ENCODE measurements at regions not wholly inside any gene's neighbourhood (a gene's known extent, or its start where the extent isn't known, plus 50 kb on each side); places are given as distances from the start of the nearest gene placed in this dataset.

GRCh38 chr7:17716816-17717215 lies 223.5 kb downstream of the SNX13 start:
- TF ChIP-seq CTCF (IDR thresholded peaks at IDR 0.05; ENCODE audit: low read depth, low read length), result no peak
- DNase-seq (ENCODE audit: extremely low read depth, low read depth), result no peak

GRCh38 chr7:17719998-17720397 lies 220.3 kb downstream of the SNX13 start:
- no peak for TF ChIP-seq CTCF (IDR thresholded peaks at IDR 0.05; ENCODE audit: low read depth, low read length)
- no peak for DNase-seq (ENCODE audit: extremely low read depth, low read depth)

GRCh38 chr7:17721736-17722285 lies 218.5 kb downstream of the SNX13 start:
- DNase-seq (ENCODE audit: extremely low read depth, low read depth), result no peak
- TF ChIP-seq CTCF (IDR thresholded peaks at IDR 0.05; ENCODE audit: low read depth, low read length), result no peak

GRCh38 chr7:17722798-17723197 lies 217.5 kb downstream of the SNX13 start:
- no peak for DNase-seq (ENCODE audit: extremely low read depth, low read depth)
- TF ChIP-seq CTCF (IDR thresholded peaks at IDR 0.05; ENCODE audit: low read depth, low read length), result no peak

- TF ChIP-seq CTCF (IDR thresholded peaks at IDR 0.05; ENCODE audit: low read depth, low read length), result no peak
- no peak for DNase-seq (ENCODE audit: extremely low read depth, low read depth)
Measured at GRCh38 chr7:17725821-17726220, 214.5 kb downstream of the SNX13 start.

DNA sequence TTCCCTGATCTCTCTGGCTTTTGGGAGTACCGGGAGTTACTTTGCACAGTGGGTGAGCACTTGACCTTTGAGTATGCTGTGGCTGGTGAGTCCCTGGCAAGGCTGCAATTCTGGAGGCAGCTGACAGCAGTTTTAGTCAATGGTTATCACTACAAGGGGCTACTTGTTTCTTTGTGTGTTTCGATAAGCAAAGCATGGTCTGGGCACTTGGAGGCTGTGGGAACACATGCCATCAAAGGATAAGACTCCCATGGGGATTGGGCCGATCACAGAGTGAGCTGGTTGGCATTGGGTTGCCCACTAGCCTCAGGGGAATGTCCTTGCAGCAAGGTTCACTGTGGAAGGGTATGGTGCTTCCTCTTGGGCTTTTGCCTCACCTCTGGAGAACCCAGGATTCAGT lies 208.2 kb downstream of the SNX13 start:
- no peak for TF ChIP-seq CTCF (IDR thresholded peaks at IDR 0.05; ENCODE audit: low read depth, low read length)
- no peak for DNase-seq (ENCODE audit: extremely low read depth, low read depth)
